ENCODE measurements at regions not wholly inside any gene's neighbourhood (a gene's known extent, or its start where the extent isn't known, plus 50 kb on each side); places are given as distances from the start of the nearest gene placed in this dataset.

- Histone ChIP-seq H3K9me3 (ENCODE audit: insufficient read depth, low read depth, low read length) (no peaks in the 10 kb centered on the region), H3K36me3 (ENCODE audit: insufficient read depth, low read depth, low read length) (no peaks in the 10 kb centered on the region), H3K27me3 (ENCODE audit: insufficient read depth, low read length) (peaks cover 10% of the 10 kb centered on the region), H3K27ac (ENCODE audit: low read length) (no peak overlapping the region), H3K9ac (ENCODE audit: low read depth, low read length) (no peak overlapping the region), H3K4me1 (ENCODE audit: insufficient read depth, low read length) (no peaks in the 10 kb centered on the region), H3K4me3 (ENCODE audit: low read length) (no peak overlapping the region)
These were observed 52.7 kb upstream of the WLS start for GRCh38 chr1:68285046-68285445.

GRCh38 chr1:68281946-68282615 is 49.8 kb upstream of the WLS start:
- H3K27ac ChIP-seq (ENCODE audit: low read length) = no peak overlapping the region
- H3K36me3 ChIP-seq (ENCODE audit: insufficient read depth, low read depth, low read length) = no peaks in the 10 kb centered on the region
- peaks cover 13% of the 10 kb centered on the region for H3K4me1 ChIP-seq (ENCODE audit: insufficient read depth, low read length)
- H3K9ac ChIP-seq (ENCODE audit: low read depth, low read length) = no peak overlapping the region
- peaks cover 32% of the 10 kb centered on the region for H3K27me3 ChIP-seq (ENCODE audit: insufficient read depth, low read length)
- H3K9me3 ChIP-seq (ENCODE audit: insufficient read depth, low read depth, low read length) = no peaks in the 10 kb centered on the region
- no peak overlapping the region for H3K4me3 ChIP-seq (ENCODE audit: low read length)
